ENCODE measurements at regions not wholly inside any gene's neighbourhood (a gene's known extent, or its start where the extent isn't known, plus 50 kb on each side); places are given as distances from the start of the nearest gene placed in this dataset.

DNA sequence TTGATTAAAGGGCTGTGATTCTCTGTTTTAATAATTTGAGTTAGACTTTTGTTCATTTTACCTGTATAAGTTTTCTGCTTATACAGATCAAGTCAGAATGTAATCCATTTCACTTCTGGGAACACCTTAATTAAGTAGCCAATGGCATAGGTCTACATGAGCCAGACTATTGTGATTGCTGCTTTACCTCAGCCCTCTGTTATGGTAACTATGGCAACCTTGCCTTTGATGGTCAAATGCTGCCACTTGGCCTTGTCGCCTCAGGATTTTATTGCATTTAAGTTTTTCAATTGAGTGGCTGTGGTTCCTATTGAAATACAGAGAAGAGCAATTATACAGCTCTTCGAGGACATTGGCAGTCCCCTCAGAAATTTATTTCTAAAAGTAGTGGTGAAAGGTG lies 64.3 kb upstream of the TMEM106B start:
- Histone ChIP-seq H3K4ac (ENCODE audit: low read depth, low read length) (no peak overlapping the region), H3K36me3 (ENCODE audit: control insufficient read depth, insufficient read depth, low read length) (no peaks in the 10 kb centered on the region), H3K14ac (replicated peaks; ENCODE audit: low read depth, low read length) (no peak overlapping the region), H4K91ac (ENCODE audit: insufficient read depth, low read depth, low read length) (no peak overlapping the region), H2AFZ (replicated peaks; ENCODE audit: low read length, poor library complexity) (no peak overlapping the region), H4K5ac (ENCODE audit: low read depth, low read length) (no peak overlapping the region), H3K9ac (ENCODE audit: low read depth, low read length) (no peak overlapping the region), H3K9me1 (ENCODE audit: insufficient read depth, low read length) (no peaks in the 10 kb centered on the region), H2BK5ac (ENCODE audit: low read depth, low read length, poor library complexity, severe bottlenecking) (no peak overlapping the region), H4K8ac (ENCODE audit: low read depth in 2 of 2, low read length in 2 of 2) (no peak overlapping the region), H2BK120ac (ENCODE audit: low read depth, low read length) (no peak overlapping the region), H3K56ac (ENCODE audit: extremely low read depth, insufficient read depth, low read length) (no peak overlapping the region), H2AK9ac (replicated peaks; ENCODE audit: low read depth, low read length, poor library complexity) (no peak overlapping the region), H4K20me1 (ENCODE audit: insufficient read depth, low read length) (no peaks in the 10 kb centered on the region), H3K9me3 (ENCODE audit: control insufficient read depth, insufficient read depth, low read length) (no peaks in the 10 kb centered on the region), H3K79me1 (ENCODE audit: low read depth in 1 of 2, low read length in 2 of 2) (no peaks in the 10 kb centered on the region), H2BK20ac (ENCODE audit: low read depth, low read length) (no peak overlapping the region), H3K4me3 (ENCODE audit: insufficient read depth, low read depth, low read length) (no peak overlapping the region), H2BK15ac (ENCODE audit: low read depth, low read length) (no peak overlapping the region), H3K4me2 (ENCODE audit: low read depth, low read length) (no peak overlapping the region), H3K18ac (ENCODE audit: low read depth, low read length) (no peak overlapping the region), H2AK5ac (ENCODE audit: low read depth, low read length) (no peak overlapping the region), H3K27ac (ENCODE audit: insufficient read depth, low read length) (no peak overlapping the region), H3K4me1 (ENCODE audit: control insufficient read depth, insufficient read depth, low read length) (no peaks in the 10 kb centered on the region), H3K23ac (ENCODE audit: low read depth, low read length) (no peak overlapping the region), H3K27me3 (ENCODE audit: control insufficient read depth, insufficient read depth, low read length) (no peaks in the 10 kb centered on the region)
- CTCF ChIA-PET: no interaction called here
- in situ Hi-C loops (cut with MboI; ENCODE audit: low sequenced_read_pairs) (no loop called here), intact Hi-C loops (cut with micrococcal nuclease) (no loop called here), dilution Hi-C loops (cut with HindIII; ENCODE audit: low sequenced_read_pairs, unreplicated experiment) (no loop called here)
- BruUV-seq (replicated peaks): no TSS peak
- no peak for DNase-seq
- POLR2A ChIA-PET (ENCODE audit: unreplicated experiment): no interaction called here
- no CpG with 5 or more reads among the region's 2 CpGs for WGBS, 2 experiments (ENCODE audit: extremely low coverage in 2 of 2, insufficient read length in 1 of 2)
- no peak for TF ChIP-seq CEBPB (IDR thresholded peaks at IDR 0.05; ENCODE audit: low read depth, low read length)
- TF ChIP-seq RAD21 (IDR thresholded peaks at IDR 0.05; ENCODE audit: low read length): no peak
- no peak for TF ChIP-seq CHD1 (IDR thresholded peaks at IDR 0.05; ENCODE audit: low read depth, low read length)
- no peak for ATAC-seq (ENCODE audit: low read depth)
